Erythroblast (primary cell): ENCODE measurements at regions not wholly inside any gene's neighbourhood (a gene's known extent, or its start where the extent isn't known, plus 50 kb on each side); places are given as distances from the start of the nearest gene placed in this dataset.

Source experiments
- GATA1 ChIP-seq: IDR thresholded peaks from 2 replicates; pipeline ENCODE4 v1.6.1; 2011; ENCODE audit warnings: low read depth, mild to moderate bottlenecking, control low read depth, low read length, moderate library complexity
- POLR2A ChIP-seq: IDR thresholded peaks from 2 replicates; pipeline ENCODE4 v1.6.1; 2011; ENCODE audit warnings: mild to moderate bottlenecking, low read length

DNA sequence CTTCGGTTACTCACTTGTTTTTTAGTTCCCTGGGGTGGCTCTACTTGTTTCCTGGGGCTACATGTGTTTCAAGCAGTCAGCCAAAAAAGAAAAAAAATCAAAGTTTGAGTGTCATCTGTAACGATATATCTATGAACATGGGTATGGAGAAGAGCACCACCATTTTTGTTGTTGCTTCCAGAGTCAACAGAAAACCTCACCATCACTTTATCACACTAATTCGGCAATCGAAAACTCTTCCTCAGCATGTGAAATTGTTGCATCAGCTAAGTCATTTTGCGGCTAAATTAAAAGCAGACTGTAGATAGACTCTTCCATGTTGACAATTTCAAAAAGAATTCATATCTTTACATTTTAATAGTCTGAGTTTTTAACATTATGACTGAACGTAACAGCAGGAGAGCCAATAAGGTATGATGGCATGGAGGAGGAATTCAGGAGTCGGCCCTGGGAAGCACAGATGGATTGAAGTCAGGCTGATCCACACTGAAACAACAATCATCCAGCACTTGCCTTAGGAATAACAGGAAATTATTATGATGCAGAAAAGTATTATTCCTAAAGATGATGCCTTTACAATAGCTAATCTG lies 455.7 kb upstream of the KLF6 start:
- TF ChIP-seq POLR2A (no peak), GATA1 (no peak)
